Keratinocyte (primary cell): ENCODE measurements at regions not wholly inside any gene's neighbourhood (a gene's known extent, or its start where the extent isn't known, plus 50 kb on each side); places are given as distances from the start of the nearest gene placed in this dataset.

Source experiments
- EZH2 ChIP-seq: IDR thresholded peaks from one replicate; pipeline ENCODE4 v1.6.1; 2012; ENCODE audit warnings: inconsistent platforms, mild to moderate bottlenecking, low read length, moderate library complexity
- TF ChIP-seq, protein P1 (sequence below), 3 experiments: IDR thresholded peaks in 1 of 3; conservative IDR thresholded peaks in 1 of 3; optimal IDR thresholded peaks in 1 of 3; 2 replicates in 2 of 3; 3 replicates in 1 of 3; pipeline versions ENCODE3 to v1.5.1; 2011; ENCODE audit warnings: low read length in 3 of 3, mild to moderate bottlenecking in 3 of 3, moderate library complexity in 2 of 3, control low read depth in 1 of 3, inconsistent platforms in 1 of 3; ENCODE audit not compliant: insufficient read depth in 2 of 3; ENCODE audit errors: extremely low read depth in 1 of 3

GRCh38 chr4:3366893-3367775 is 74.3 kb downstream of the RGS12 start:
- TF ChIP-seq, protein P1, sequence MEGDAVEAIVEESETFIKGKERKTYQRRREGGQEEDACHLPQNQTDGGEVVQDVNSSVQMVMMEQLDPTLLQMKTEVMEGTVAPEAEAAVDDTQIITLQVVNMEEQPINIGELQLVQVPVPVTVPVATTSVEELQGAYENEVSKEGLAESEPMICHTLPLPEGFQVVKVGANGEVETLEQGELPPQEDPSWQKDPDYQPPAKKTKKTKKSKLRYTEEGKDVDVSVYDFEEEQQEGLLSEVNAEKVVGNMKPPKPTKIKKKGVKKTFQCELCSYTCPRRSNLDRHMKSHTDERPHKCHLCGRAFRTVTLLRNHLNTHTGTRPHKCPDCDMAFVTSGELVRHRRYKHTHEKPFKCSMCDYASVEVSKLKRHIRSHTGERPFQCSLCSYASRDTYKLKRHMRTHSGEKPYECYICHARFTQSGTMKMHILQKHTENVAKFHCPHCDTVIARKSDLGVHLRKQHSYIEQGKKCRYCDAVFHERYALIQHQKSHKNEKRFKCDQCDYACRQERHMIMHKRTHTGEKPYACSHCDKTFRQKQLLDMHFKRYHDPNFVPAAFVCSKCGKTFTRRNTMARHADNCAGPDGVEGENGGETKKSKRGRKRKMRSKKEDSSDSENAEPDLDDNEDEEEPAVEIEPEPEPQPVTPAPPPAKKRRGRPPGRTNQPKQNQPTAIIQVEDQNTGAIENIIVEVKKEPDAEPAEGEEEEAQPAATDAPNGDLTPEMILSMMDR (optimal IDR thresholded peaks at IDR 0.05 in 1 of 3, IDR thresholded peaks at IDR 0.05 in 1 of 3, conservative IDR thresholded peaks at IDR 0.05 in 1 of 3; ENCODE audit: extremely low read depth in 1 of 3, insufficient read depth in 2 of 3, low read length in 3 of 3): no peak
- no peak for TF ChIP-seq EZH2
